HEK293 (cell line): ENCODE measurements at regions not wholly inside any gene's neighbourhood (a gene's known extent, or its start where the extent isn't known, plus 50 kb on each side); places are given as distances from the start of the nearest gene placed in this dataset.

ENCODE experiments used
- CTCF ChIP-seq: fragments of 450-650 bp; formaldehyde crosslinking; IDR thresholded peaks from 2 replicates; pipeline ENCODE4 v1.5.1; 2016; ENCODE audit warnings: missing biosample characterization, missing genetic modification characterization
- SALL2 ChIP-seq: fragments of 450-650 bp; formaldehyde crosslinking; IDR thresholded peaks from 2 replicates; pipeline ENCODE4 v1.5.0; 2017; ENCODE audit warnings: missing biosample characterization, mild to moderate bottlenecking, missing genetic modification characterization, borderline replicate concordance
- YY1 ChIP-seq: fragments of 450-650 bp; formaldehyde crosslinking; IDR thresholded peaks from 2 replicates; pipeline ENCODE4 v1.5.1; 2018; ENCODE audit warnings: missing biosample characterization, missing genetic modification characterization
- ZNF155 ChIP-seq: fragments of 450-650 bp; formaldehyde crosslinking; IDR thresholded peaks from 2 replicates; pipeline ENCODE4 v1.5.1; 2016; ENCODE audit warnings: missing biosample characterization, missing genetic modification characterization
- ZNF704 ChIP-seq: fragments of 450-650 bp; formaldehyde crosslinking; IDR thresholded peaks from 2 replicates; pipeline ENCODE4 v1.5.1; 2016; ENCODE audit warnings: missing biosample characterization, missing genetic modification characterization
- TF ChIP-seq, protein P1 (sequence below): fragments of 450-650 bp; formaldehyde crosslinking; IDR thresholded peaks from 2 replicates; pipeline ENCODE4 v1.5.1; 2016; ENCODE audit warnings: missing biosample characterization, missing genetic modification characterization
- TF ChIP-seq, protein P2 (sequence below): sonication (generic); formaldehyde crosslinking; IDR thresholded peaks from 2 replicates; pipeline ENCODE4 v1.8.1; 2022; ENCODE audit warnings: mild to moderate bottlenecking, moderate library complexity, missing genetic modification reagents

- TF ChIP-seq CTCF (tag by site-specific recombination) = no peak
- TF ChIP-seq, protein P1, sequence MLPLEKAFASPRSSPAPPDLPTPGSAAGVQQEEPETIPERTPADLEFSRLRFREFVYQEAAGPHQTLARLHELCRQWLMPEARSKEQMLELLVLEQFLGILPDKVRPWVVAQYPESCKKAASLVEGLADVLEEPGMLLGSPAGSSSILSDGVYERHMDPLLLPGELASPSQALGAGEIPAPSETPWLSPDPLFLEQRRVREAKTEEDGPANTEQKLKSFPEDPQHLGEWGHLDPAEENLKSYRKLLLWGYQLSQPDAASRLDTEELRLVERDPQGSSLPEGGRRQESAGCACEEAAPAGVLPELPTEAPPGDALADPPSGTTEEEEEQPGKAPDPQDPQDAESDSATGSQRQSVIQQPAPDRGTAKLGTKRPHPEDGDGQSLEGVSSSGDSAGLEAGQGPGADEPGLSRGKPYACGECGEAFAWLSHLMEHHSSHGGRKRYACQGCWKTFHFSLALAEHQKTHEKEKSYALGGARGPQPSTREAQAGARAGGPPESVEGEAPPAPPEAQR (tag by site-specific recombination) = no peak
- TF ChIP-seq ZNF704 (tag by site-specific recombination) = no peak
- TF ChIP-seq, protein P2, sequence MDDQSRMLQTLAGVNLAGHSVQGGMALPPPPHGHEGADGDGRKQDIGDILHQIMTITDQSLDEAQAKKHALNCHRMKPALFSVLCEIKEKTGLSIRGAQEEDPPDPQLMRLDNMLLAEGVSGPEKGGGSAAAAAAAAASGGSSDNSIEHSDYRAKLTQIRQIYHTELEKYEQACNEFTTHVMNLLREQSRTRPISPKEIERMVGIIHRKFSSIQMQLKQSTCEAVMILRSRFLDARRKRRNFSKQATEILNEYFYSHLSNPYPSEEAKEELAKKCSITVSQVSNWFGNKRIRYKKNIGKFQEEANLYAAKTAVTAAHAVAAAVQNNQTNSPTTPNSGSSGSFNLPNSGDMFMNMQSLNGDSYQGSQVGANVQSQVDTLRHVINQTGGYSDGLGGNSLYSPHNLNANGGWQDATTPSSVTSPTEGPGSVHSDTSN (CRISPR knock-in tag) = no peak
- TF ChIP-seq SALL2 (tag by site-specific recombination) = no peak
- no peak for TF ChIP-seq ZNF155 (tag by site-specific recombination)
- TF ChIP-seq YY1 (tag by site-specific recombination) = no peak
Measured at GRCh38 chr14:61927060-61927459, 164.8 kb downstream of the SNAPC1 start.
